SU-DHL-6 (cell line): ENCODE measurements at regions not wholly inside any gene's neighbourhood (a gene's known extent, or its start where the extent isn't known, plus 50 kb on each side); places are given as distances from the start of the nearest gene placed in this dataset.

Experiments used
- CTCF ChIP-seq: fragments of 200-600 bp; sonication (generic); IDR thresholded peaks from one replicate; pipeline ENCODE4 v1.5.1; 2017; ENCODE audit warnings: antibody characterized with exemption, mild to moderate bottlenecking, low read length, moderate library complexity; ENCODE audit not compliant: insufficient read depth, poor library complexity, severe bottlenecking
- EZH2phosphoT487 ChIP-seq: fragments of 200-600 bp; sonication (generic), shearing (Covaris generic); conservative IDR thresholded peaks from 2 replicates; pipeline ENCODE4 v1.6.1; 2018; ENCODE audit warnings: mild to moderate bottlenecking, antibody characterized with exemption, low read length, moderate library complexity, mixed read lengths

- TF ChIP-seq CTCF: no peak
- no peak for TF ChIP-seq EZH2phosphoT487
Measured at GRCh38 chr13:105735281-105735680, 800.2 kb downstream of the EFNB2 start.
